SK-N-SH treated with all-trans-retinoic acid at 6 μM for 48 hours (cell line): ENCODE measurements at regions not wholly inside any gene's neighbourhood (a gene's known extent, or its start where the extent isn't known, plus 50 kb on each side); places are given as distances from the start of the nearest gene placed in this dataset.

Source experiments
- ATAC-seq: fragments of 200-7000 bp; cut with Tn5 transposase; 3 replicates; pipeline ENCODE4 v1.9.1; 2020; ENCODE audit warnings: mild to moderate bottlenecking, moderate library complexity
- ARNTL ChIP-seq: fragments of 450-650 bp; formaldehyde crosslinking; IDR thresholded peaks from 2 replicates; pipeline ENCODE4 v1.5.0; 2020; ENCODE audit warnings: low read depth, mild to moderate bottlenecking, moderate library complexity, borderline replicate concordance
- CSDC2 ChIP-seq: fragments of 250-450 bp; sonication (Bioruptor Pico); IDR thresholded peaks from 2 replicates; pipeline ENCODE4 v1.5.0; 2020; ENCODE audit warnings: mild to moderate bottlenecking, moderate library complexity
- ESRRG ChIP-seq: fragments of 250-450 bp; sonication (Bioruptor Pico); IDR thresholded peaks from 2 replicates; pipeline ENCODE4 v1.6.1; 2021; ENCODE audit warnings: mild to moderate bottlenecking
- GLIS3 ChIP-seq: fragments of 250-450 bp; sonication (Bioruptor Pico); IDR thresholded peaks from 2 replicates; pipeline ENCODE4 v1.5.0; 2020; ENCODE audit warnings: mild to moderate bottlenecking, moderate library complexity
- ISL1 ChIP-seq: fragments of 250-450 bp; sonication (Bioruptor Pico); IDR thresholded peaks from 2 replicates; pipeline ENCODE4 v2.1.2; 2022; ENCODE audit warnings: mild to moderate bottlenecking, moderate library complexity
- OSR1 ChIP-seq: fragments of 250-450 bp; sonication (Bioruptor Pico); IDR thresholded peaks from 2 replicates; pipeline ENCODE4 v1.8.0; 2022; ENCODE audit warnings: moderate library complexity, mild to moderate bottlenecking, inconsistent platforms
- PATZ1 ChIP-seq: fragments of 250-450 bp; sonication (Bioruptor Pico); IDR thresholded peaks from 2 replicates; pipeline ENCODE4 v1.8.0; 2020; ENCODE audit warnings: mild to moderate bottlenecking, moderate library complexity, borderline replicate concordance
- POU6F1 ChIP-seq: fragments of 250-450 bp; sonication (Bioruptor Pico); IDR thresholded peaks from 2 replicates; pipeline ENCODE4 v1.8.0; 2021; ENCODE audit warnings: low read depth, mild to moderate bottlenecking, moderate library complexity, borderline replicate concordance
- PPARA ChIP-seq: fragments of 250-450 bp; sonication (Bioruptor Pico); IDR thresholded peaks from 2 replicates; pipeline ENCODE4 v1.5.0; 2020; ENCODE audit warnings: mild to moderate bottlenecking, borderline replicate concordance
- RARB ChIP-seq: fragments of 250-450 bp; sonication (Bioruptor Pico); IDR thresholded peaks from 2 replicates; pipeline ENCODE4 v1.8.0; 2021; ENCODE audit warnings: mild to moderate bottlenecking, moderate library complexity
- SNAI2 ChIP-seq: fragments of 250-450 bp; sonication (Bioruptor Pico); IDR thresholded peaks from 2 replicates; pipeline ENCODE4 v1.5.0; 2020; ENCODE audit warnings: mild to moderate bottlenecking, moderate library complexity
- TCF4 ChIP-seq: fragments of 250-450 bp; sonication (Bioruptor Pico); IDR thresholded peaks from 2 replicates; pipeline ENCODE4 v1.8.0; 2021; ENCODE audit warnings: mild to moderate bottlenecking, moderate library complexity, borderline replicate concordance
- TOX ChIP-seq: fragments of 250-450 bp; sonication (Bioruptor Pico); IDR thresholded peaks from 2 replicates; pipeline ENCODE4 v1.8.0; 2021; ENCODE audit warnings: mild to moderate bottlenecking, moderate library complexity, borderline replicate concordance
- ZFP3 ChIP-seq: fragments of 250-450 bp; sonication (Bioruptor Pico); IDR thresholded peaks from 2 replicates; pipeline ENCODE4 v1.5.0; 2020; ENCODE audit warnings: mild to moderate bottlenecking, moderate library complexity
- ZFP30 ChIP-seq: fragments of 450-650 bp; formaldehyde crosslinking; IDR thresholded peaks from 2 replicates; pipeline ENCODE4 v1.5.0; 2022; ENCODE audit warnings: mild to moderate bottlenecking, moderate library complexity
- ZNF565 ChIP-seq: fragments of 450-650 bp; formaldehyde crosslinking; conservative IDR thresholded peaks from 2 replicates; pipeline ENCODE4 v1.5.0; 2020; ENCODE audit warnings: low read depth, mild to moderate bottlenecking, moderate library complexity
- ZNF70 ChIP-seq: fragments of 450-650 bp; formaldehyde crosslinking; IDR thresholded peaks from 2 replicates; pipeline ENCODE4 v1.5.0; 2020; ENCODE audit warnings: mild to moderate bottlenecking, moderate library complexity
- ZNF8 ChIP-seq: fragments of 450-650 bp; formaldehyde crosslinking; IDR thresholded peaks from 2 replicates; pipeline ENCODE4 v1.5.0; 2020; ENCODE audit warnings: mild to moderate bottlenecking, moderate library complexity
- TF ChIP-seq, protein P1 (sequence below): fragments of 250-450 bp; sonication (Bioruptor Pico); IDR thresholded peaks from 2 replicates; pipeline ENCODE4 v1.5.1; 2021; ENCODE audit warnings: mild to moderate bottlenecking, moderate library complexity
- TF ChIP-seq, protein P2 (sequence below): fragments of 250-450 bp; sonication (Bioruptor Pico); IDR thresholded peaks from 2 replicates; pipeline ENCODE4 v1.5.0; 2020; ENCODE audit warnings: mild to moderate bottlenecking, moderate library complexity

- TF ChIP-seq, protein P1, sequence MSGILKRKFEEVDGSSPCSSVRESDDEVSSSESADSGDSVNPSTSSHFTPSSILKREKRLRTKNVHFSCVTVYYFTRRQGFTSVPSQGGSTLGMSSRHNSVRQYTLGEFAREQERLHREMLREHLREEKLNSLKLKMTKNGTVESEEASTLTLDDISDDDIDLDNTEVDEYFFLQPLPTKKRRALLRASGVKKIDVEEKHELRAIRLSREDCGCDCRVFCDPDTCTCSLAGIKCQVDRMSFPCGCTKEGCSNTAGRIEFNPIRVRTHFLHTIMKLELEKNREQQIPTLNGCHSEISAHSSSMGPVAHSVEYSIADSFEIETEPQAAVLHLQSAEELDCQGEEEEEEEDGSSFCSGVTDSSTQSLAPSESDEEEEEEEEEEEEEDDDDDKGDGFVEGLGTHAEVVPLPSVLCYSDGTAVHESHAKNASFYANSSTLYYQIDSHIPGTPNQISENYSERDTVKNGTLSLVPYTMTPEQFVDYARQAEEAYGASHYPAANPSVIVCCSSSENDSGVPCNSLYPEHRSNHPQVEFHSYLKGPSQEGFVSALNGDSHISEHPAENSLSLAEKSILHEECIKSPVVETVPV (CRISPR knock-in tag), result no peak
- TF ChIP-seq POU6F1 (CRISPR knock-in tag) (no peak), ESRRG (CRISPR knock-in tag) (no peak)
Measured at GRCh38 chr13:33340631-33341030, 55.1 kb upstream of the STARD13 start.

GRCh38 chr13:33341861-33342452, 56.4 kb upstream of the STARD13 start:
- no peak for ATAC-seq
- TF ChIP-seq GLIS3 (CRISPR knock-in tag) (no peak), OSR1 (CRISPR knock-in tag) (no peak), PATZ1 (CRISPR knock-in tag) (no peak), CSDC2 (CRISPR knock-in tag) (no peak), ZFP30 (no peak), RARB (CRISPR knock-in tag) (no peak), ZNF70 (CRISPR knock-in tag) (no peak), PPARA (CRISPR knock-in tag) (no peak), ISL1 (CRISPR knock-in tag) (no peak), TCF4 (CRISPR knock-in tag) (no peak), TOX (CRISPR knock-in tag) (no peak), SNAI2 (CRISPR knock-in tag) (no peak), ZNF565 (CRISPR knock-in tag) (no peak), ZFP3 (CRISPR knock-in tag) (no peak)
- TF ChIP-seq, protein P2, sequence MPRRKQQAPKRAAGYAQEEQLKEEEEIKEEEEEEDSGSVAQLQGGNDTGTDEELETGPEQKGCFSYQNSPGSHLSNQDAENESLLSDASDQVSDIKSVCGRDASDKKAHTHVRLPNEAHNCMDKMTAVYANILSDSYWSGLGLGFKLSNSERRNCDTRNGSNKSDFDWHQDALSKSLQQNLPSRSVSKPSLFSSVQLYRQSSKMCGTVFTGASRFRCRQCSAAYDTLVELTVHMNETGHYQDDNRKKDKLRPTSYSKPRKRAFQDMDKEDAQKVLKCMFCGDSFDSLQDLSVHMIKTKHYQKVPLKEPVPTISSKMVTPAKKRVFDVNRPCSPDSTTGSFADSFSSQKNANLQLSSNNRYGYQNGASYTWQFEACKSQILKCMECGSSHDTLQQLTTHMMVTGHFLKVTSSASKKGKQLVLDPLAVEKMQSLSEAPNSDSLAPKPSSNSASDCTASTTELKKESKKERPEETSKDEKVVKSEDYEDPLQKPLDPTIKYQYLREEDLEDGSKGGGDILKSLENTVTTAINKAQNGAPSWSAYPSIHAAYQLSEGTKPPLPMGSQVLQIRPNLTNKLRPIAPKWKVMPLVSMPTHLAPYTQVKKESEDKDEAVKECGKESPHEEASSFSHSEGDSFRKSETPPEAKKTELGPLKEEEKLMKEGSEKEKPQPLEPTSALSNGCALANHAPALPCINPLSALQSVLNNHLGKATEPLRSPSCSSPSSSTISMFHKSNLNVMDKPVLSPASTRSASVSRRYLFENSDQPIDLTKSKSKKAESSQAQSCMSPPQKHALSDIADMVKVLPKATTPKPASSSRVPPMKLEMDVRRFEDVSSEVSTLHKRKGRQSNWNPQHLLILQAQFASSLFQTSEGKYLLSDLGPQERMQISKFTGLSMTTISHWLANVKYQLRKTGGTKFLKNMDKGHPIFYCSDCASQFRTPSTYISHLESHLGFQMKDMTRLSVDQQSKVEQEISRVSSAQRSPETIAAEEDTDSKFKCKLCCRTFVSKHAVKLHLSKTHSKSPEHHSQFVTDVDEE (CRISPR knock-in tag), result no peak

More at GRCh38 chr13:33340631-33341030, 55.1 kb upstream of the STARD13 start:
- ATAC-seq, result no peak

- no peak for TF ChIP-seq SNAI2 (CRISPR knock-in tag)
- ATAC-seq, result no peak
Measured at GRCh38 chr13:33345842-33346241, 60.3 kb upstream of the STARD13 start.

GRCh38 chr13:33347861-33348260, 62.3 kb upstream of the STARD13 start:
- TF ChIP-seq ARNTL (CRISPR knock-in tag), result no peak
- no peak for TF ChIP-seq ZNF8
- TF ChIP-seq SNAI2 (CRISPR knock-in tag), result no peak
- TF ChIP-seq RARB (CRISPR knock-in tag), result no peak
- no peak for TF ChIP-seq ISL1 (CRISPR knock-in tag)
- no peak for TF ChIP-seq ZFP3 (CRISPR knock-in tag)
- TF ChIP-seq, all 23 proteins: peak for 0
- ATAC-seq, result no peak

DNA sequence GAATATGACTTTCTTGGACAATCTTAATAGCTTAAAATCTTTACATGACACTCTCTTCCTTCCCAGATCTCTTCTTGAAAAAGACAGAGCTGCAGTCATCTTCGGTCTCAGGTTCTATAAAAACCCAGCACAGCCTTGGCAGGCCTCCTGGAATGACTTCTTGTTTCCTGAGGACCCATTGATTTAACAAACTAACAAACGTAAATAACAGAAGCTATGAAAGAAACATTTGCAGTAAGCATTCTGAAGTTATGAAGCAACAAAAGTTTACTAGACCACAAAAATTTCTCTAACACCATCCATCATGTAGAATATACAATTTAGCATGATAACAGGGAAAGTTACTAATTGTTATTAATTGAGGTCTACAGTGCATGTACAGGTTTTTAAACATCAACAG, 62.8 kb upstream of the STARD13 start:
- ATAC-seq, result no peak
- TF ChIP-seq TCF4 (CRISPR knock-in tag) (no peak), RARB (CRISPR knock-in tag) (no peak), ZFP3 (CRISPR knock-in tag) (no peak)
